SH-SY5Y (cell line): ENCODE measurements at regions not wholly inside any gene's neighbourhood (a gene's known extent, or its start where the extent isn't known, plus 50 kb on each side); places are given as distances from the start of the nearest gene placed in this dataset.

Source experiments
- GATA2 ChIP-seq: IDR thresholded peaks from 2 replicates; pipeline ENCODE4 v1.6.1; 2011; ENCODE audit warnings: mild to moderate bottlenecking, low read depth, low read length
- GATA3 ChIP-seq: IDR thresholded peaks from 2 replicates; pipeline ENCODE4 v1.6.1; 2011; ENCODE audit warnings: low read depth, mild to moderate bottlenecking, low read length, moderate library complexity

DNA sequence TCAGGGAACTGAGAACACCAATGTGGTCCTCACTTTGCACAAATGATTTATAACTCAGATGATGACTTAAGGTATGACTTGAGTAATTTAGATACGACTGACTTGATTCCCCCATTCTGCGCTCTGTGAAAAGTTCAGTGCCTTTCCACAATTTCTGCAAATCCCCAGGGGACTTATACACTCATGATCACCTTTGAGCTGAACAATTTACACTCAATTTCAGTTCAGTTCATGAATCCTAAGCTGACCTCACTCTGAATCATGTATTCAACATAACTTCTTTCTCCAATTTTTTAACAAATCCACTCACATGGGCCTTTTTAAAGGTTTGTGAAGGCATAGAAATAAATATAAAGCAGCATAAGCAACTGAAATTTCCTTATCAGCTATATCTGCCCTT lies 274.2 kb downstream of the FAM76B start:
- TF ChIP-seq GATA3 (no peak), GATA2 (no peak)

DNA sequence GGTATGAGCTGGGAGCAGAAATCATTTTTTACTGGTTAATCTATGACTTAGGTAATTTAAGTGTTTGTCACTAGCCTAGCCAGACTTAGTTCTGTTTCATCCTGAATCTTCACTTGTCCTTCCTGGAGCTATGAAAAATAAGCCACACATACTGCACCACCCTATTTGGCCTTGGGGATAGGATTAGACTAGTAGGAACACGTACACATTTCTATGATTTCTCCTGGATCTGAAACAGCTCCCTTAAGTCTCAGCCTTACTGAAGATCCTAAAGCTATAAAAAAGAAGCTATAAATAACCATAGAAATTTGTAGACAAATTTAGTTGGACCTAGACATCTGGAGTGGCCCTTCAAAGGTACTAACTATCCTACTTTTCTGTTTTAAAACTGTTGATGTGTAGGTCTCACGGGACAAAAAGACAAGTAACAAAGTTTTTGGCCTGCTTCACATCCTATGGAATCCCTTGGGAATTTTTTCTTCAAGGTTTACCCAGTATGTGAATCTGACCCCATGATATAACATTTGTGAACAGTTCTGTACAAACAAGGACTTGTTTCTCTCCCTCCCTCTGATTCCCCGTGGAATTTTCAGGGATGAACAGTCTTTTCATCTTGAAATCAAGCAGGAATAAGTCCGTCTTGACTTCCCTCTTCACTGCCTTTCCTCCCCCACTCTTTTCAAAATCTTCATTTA lies 275.0 kb downstream of the FAM76B start:
- no peak for TF ChIP-seq GATA2
- TF ChIP-seq GATA3, result no peak

DNA sequence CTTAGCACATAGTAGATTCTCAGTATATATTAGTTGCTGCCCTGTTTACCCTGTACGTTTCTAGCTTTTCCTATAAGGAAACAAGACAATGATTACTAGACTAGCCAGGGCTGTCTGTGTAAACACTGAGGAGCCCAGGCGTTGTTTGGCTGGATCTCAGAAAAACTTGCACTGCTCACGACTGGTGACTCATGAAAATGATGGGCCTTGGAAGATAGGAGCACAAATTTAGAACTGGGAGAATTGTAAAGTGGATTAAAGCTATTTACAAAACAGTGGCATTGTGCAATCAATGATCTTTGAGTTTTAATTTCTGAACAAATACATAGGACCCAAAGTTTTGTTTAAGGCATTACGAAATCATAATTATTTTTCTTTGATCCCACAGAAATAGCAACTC lies 276.9 kb downstream of the FAM76B start:
- no peak for TF ChIP-seq GATA2
- no peak for TF ChIP-seq GATA3

DNA sequence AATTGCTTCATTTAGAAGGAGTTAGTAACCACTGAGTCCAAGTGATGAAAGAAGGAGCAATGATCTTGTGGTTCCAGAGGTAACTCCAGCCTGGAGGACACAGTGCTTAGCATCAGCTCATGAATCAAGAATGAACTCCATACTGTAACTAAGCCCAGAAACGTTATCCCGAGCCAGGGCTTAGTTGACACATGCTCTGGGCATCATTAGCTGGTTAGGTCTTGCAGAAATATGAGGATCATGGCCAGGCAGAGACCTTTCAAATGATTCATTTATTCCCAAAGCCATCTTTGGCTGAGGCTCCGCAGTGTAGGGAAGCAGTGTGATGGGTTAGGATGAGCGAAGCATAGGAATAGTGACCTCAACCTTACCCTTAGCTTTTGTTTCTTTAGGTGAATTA lies 277.4 kb downstream of the FAM76B start:
- TF ChIP-seq GATA2, result no peak
- TF ChIP-seq GATA3, result no peak

DNA sequence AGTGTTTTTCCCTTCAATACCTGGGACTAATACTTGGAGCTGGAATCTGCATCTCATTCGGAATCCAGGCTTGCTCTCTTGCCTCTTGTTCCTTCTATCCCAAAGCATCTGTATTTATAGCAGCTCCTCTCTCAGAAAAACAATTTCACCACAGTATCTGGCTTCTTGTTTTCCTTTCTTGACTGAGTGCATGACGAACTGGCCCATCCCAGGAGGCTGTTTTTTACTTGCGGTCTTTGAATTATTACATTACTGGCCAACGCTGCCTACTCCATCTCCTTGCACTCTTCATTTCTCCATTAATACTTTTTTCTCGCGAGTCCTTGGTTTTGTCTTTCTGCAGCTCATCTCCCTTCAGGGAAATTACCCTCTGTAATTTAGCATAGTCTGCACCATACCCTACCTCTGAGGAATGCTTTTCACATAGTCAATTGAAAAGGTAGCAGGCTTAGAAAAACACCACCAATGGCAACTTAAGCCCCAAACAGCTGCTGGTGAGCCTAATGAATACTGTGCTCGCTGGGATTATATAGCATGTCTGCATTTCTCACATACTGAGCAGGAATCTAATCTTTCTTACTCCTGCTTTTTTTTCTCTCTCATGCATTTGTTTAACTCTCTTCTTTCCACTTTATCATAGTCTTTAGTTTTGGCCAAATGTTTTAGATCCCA lies 277.4 kb upstream of the SESN3 start:
- TF ChIP-seq GATA2 (no peak), GATA3 (no peak)

DNA sequence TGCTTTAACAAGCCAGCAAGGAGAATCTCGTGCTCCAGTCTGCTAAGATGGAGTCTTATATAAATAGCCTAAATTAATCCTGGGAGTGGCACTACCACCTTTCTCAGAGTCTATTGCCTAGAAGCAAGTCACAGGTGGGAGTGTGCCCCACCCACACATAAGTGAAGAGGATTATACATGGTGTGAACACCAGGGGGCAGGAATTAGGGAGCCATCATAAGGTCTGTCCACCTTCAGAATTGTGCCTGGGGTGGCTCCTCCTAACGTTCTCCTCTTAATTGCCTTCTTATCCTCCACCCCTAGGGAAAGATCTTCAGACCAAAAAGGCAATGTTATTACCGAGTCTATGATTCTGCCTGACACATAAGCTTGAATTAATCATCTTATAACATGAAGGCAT lies 276.8 kb upstream of the SESN3 start:
- no peak for TF ChIP-seq GATA2
- no peak for TF ChIP-seq GATA3

DNA sequence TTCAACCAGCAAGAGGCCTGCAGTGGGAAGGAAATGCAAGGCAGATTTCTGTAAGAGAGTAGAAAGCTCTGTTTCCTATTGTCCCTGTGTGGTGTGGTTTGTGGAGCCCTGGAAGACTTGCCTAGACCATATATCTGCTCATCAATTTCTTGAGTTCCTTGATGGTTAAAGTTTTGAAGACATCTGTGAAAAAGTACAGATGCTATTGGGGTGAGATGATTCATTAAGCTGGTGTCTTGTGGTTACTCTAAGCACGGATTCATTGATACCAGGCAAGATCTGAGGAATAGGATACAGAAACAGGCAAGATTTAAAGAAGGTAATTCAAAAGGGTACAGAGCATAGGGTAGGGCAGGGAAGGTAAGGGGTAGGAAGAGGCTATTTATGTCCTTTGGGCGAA lies 275.8 kb upstream of the SESN3 start:
- TF ChIP-seq GATA3 (no peak), GATA2 (no peak)

DNA sequence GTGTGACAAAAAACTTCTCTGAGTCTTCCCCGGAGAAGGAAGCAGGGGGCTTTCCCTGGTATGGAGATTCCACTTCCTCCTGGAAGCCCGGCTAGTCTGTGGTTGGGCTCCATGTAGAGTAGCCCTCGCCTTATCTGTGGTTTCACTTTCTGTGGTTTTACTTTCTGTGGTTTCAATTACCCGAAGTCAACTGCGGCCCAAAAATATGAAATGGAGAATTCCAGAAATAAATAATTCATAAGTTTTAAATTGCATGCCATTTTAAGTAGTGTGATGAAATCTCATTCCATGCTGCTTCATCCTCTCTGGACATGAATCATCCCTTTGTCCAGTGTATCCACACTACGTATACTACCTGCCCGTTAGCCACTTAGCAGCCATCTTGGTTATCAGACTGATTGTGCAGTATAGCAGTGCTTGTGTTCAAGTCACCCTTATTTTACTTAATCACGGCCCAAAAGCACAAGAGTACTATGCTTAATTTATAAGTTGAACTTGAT lies 275.0 kb upstream of the SESN3 start:
- TF ChIP-seq GATA3, result no peak
- TF ChIP-seq GATA2, result no peak

DNA sequence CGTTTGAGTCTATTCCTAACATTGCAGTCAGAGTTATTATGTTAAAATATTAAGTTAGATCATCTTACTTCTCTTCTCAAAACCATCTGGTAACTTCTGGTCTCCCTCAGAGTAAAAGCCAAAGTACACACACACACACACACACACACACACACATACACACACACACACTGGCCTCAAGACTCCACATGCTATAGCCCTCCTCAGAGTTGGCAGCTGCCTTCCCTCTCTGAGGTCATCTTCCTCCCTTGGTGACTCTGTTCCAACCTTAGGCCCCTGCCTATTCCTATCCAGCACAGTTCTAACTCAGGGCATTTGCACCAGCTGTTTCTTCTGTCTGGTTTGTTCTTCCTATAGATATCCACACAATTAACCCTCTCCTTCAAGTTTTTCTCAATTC lies 272.0 kb upstream of the SESN3 start:
- no peak for TF ChIP-seq GATA3
- TF ChIP-seq GATA2, result no peak

DNA sequence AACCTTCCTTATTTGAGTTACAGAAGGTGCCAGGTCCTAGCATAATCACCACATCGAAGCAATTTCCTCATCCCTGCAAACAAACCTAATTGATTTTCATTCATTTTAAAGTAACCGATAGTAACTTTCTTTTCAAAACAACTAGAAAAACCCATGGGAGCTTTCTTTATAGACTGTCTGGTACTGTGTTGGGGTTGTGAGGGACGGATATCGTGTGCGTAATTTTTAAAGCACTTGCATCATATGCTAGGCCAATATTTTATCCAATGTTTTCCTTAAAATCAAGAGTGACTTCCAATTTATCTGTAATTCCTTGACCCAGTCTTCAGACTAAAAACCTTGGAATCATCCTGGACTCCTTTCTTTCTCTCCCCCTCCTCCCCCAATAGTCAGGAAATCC lies 271.5 kb upstream of the SESN3 start:
- TF ChIP-seq GATA3 (no peak), GATA2 (no peak)

DNA sequence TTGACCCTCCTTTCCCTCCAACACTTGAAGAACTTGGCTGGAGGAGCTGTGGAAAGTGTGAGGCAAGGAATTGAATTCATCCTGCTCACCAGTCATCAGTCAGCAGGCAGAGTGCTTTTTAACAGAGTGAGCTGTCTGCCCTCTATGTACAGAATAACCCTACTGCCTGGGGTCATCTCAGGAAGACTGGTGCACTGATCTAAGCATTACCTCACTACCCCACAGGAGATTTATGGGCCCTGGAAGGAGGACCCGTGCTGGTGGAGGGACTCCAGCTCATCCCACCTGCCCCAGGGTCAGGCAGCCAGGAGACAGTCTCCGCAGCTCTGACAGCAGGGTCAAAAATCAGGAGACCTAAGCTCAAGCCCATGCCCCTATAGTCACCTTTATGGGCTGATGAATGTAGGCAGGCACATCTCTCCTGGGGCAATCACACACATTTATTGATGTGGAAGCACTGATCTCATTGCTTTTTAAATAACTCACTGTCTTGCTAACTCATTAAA lies 270.8 kb upstream of the SESN3 start:
- no peak for TF ChIP-seq GATA2
- TF ChIP-seq GATA3, result no peak

DNA sequence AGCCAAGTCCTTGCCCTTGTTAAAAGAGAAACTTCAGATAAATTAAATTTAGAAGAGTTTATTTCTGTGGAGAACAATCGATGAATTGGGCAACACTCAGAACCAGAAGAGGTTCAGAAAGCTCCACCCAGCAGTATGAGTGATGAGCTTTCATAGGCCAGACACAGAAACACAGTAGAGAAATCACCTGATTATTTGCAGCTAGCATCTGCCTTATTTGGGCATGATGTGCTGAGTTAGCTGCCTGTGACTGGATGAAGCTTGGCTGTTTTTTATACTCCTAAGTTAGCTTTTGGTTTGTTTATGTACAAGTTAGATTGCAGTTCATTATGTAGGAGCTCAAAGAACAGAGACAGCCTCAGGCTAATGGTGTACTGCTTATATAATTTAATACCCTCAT lies 269.5 kb upstream of the SESN3 start:
- TF ChIP-seq GATA3 (no peak), GATA2 (no peak)

DNA sequence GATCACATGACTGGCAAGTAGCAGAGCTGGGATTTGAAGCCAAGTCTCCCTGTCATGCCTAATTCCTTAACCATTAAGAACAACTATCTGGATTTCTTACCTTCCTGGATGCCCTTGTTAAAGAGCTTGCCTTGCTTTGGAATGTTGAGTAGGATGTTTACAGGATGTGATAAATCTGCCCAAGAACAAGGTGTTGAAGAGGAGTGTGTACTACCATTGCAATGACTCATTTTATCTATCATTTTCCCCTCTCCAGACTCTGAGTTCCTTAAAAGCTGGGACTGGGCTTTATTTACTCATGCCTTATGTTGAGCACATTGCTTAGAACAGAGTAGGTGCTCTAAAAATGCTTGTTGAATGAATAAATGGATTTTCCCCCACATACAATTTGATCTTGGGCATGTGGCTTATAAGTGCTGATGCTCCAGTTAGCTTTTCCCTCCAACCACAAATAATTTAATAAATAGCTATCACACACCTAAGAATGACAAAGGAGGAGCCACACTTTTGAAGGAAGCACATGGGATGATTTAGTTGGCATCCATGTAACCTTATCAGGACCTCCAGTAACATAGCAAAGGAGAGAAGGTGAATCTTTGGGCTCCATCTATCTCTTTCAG lies 268.6 kb upstream of the SESN3 start:
- TF ChIP-seq GATA3 (no peak), GATA2 (no peak)

DNA sequence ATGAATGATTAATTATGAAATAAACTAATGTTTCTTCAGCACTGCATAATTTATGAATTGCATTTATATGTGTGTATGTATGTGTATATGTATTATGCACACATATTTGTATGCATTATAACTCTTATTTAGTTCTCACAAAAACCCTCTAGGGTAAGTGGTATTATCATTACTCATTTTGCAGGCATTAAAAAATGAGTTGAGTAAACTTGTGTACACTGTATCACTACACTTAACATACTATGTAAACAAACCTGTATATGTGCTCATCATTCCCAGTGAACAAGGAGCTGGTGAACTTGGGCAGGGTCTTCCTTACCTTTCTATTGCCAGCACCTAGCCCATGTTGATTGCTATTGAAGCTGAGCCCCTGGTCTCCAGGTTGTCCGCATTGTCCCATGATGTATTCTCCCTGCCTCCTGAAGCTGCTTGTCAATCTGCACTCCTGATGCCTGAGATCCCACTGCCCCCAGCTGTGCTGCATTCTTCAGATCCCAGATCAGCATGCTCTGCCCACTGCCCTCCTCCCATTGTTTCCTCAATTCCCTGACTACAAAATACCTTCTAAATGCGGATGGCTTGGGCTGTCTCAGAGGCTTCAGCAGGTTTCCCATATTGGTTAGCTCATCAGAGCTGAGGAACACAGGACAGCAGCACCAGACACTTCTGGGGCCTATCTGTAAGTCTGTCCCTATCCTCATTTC lies 267.9 kb upstream of the SESN3 start:
- TF ChIP-seq GATA3 (no peak), GATA2 (no peak)

DNA sequence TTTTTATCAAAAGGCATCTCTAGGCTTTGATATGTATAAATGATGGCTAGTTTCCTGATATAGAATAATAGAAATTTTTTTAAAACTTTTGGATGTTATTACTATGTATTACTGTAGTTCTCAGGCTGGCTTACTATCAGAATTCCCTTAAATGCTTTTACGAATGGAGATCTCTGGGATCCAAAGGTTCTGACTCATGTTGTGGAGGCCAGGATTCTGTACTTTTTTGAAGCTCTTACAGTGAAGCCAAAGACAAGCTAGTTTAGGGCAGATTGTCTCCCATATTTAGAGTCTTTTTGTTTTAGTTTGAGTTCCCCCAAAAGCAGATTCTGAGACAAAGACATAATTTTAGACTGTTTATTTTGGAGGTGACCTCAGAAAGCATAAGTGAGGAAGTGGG lies 265.9 kb upstream of the SESN3 start:
- TF ChIP-seq GATA2 (no peak), GATA3 (no peak)
